OCI-LY7 (cell line): ENCODE measurements at regions not wholly inside any gene's neighbourhood (a gene's known extent, or its start where the extent isn't known, plus 50 kb on each side); places are given as distances from the start of the nearest gene placed in this dataset.

Experiments
- CTCF ChIP-seq: fragments of 200-600 bp; sonication (generic); conservative IDR thresholded peaks from 2 replicates; pipeline ENCODE4 v1.5.1; 2014; ENCODE audit warnings: mild to moderate bottlenecking, antibody characterized with exemption, low read length, moderate library complexity, mixed read lengths
- EZH2phosphoT487 ChIP-seq: fragments of 200-600 bp; sonication (generic); IDR thresholded peaks from 2 replicates; pipeline ENCODE4 v1.6.1; 2018; ENCODE audit warnings: low read depth, borderline replicate concordance, mild to moderate bottlenecking, mixed run types, antibody characterized with exemption, low read length, moderate library complexity, mixed read lengths

- no peak for TF ChIP-seq CTCF
- TF ChIP-seq EZH2phosphoT487, result no peak
These were observed 110.3 kb downstream of the DDX1 start for GRCh38 chr2:15701991-15702390.
